Activated T-cell treated with anti-CD3 and anti-CD28 coated beads, Interleukin-2, amount 50 U/mL, for 72 hours (primary cell): ENCODE measurements at regions not wholly inside any gene's neighbourhood (a gene's known extent, or its start where the extent isn't known, plus 50 kb on each side); places are given as distances from the start of the nearest gene placed in this dataset.

Experiments used
- ATAC-seq, 2 donors: fragments of 150-1000 bp; cut with Tn5 transposase; replicated peaks in 1 of 2; 2 replicates each; pipeline ENCODE4 v1.10.0; 2021; ENCODE audit warnings: moderate library complexity in 2 of 2, mild to moderate bottlenecking in 1 of 2
- DNase-seq, 2 donors: peaks; one replicate each; pipeline ENCODE4 v3.0.0; 2021 to 2022; ENCODE audit warnings: mixed read lengths in 1 of 2
- H3K27ac Mint-ChIP-seq: one replicate; pipeline ENCODE4 v1.8.0; 2022; ENCODE audit warnings: mild to moderate bottlenecking, moderate library complexity, mixed read lengths
- H3K27me3 Mint-ChIP-seq: one replicate; pipeline ENCODE4 v1.8.0; 2022; ENCODE audit warnings: low read depth, mixed read lengths
- H3K36me3 Mint-ChIP-seq, 2 donors: one replicate each; pipeline ENCODE4 v1.8.0; 2022; ENCODE audit warnings: mixed read lengths in 2 of 2, mild to moderate bottlenecking in 1 of 2; ENCODE audit not compliant: insufficient read depth in 2 of 2
- H3K4me1 Mint-ChIP-seq: one replicate; pipeline ENCODE4 v1.8.0; 2022; ENCODE audit warnings: low read depth, mixed read lengths
- H3K4me3 Mint-ChIP-seq, 2 donors: one replicate each; pipeline ENCODE4 v1.8.0; 2022; ENCODE audit warnings: mild to moderate bottlenecking in 2 of 2, mixed read lengths in 2 of 2, moderate library complexity in 2 of 2
- H3K9me3 Mint-ChIP-seq, 2 donors: one replicate each; pipeline ENCODE4 v1.8.0; 2022; ENCODE audit warnings: mixed read lengths in 2 of 2

GRCh38 chr20:60905919-60906318 lies 346.1 kb upstream of the CDH4 start:
- H3K4me1 Mint-ChIP-seq, result no peaks in the 10 kb centered on the region
- H3K27ac Mint-ChIP-seq, result no peak overlapping the region
- DNase-seq (no peak), ATAC-seq (no peak)
- peaks cover 5 to 6% of the 10 kb centered on the region in 2 donors for H3K9me3 Mint-ChIP-seq
- peaks cover 0 to 5% of the 10 kb centered on the region in 2 donors for H3K36me3 Mint-ChIP-seq
- H3K4me3 Mint-ChIP-seq, result no peak overlapping the region
- H3K27me3 Mint-ChIP-seq, result no peaks in the 10 kb centered on the region

- ATAC-seq, result no peak
- Mint-ChIP-seq H3K4me3 (no peak overlapping the region), H3K9me3 (peaks cover 5 to 6% of the 10 kb centered on the region in 2 donors), H3K27ac (no peak overlapping the region), H3K27me3 (no peaks in the 10 kb centered on the region), H3K4me1 (no peaks in the 10 kb centered on the region), H3K36me3 (peaks cover 0 to 5% of the 10 kb centered on the region in 2 donors)
- DNase-seq, result no peak
Observed at GRCh38 chr20:60906555-60906954, 345.5 kb upstream of the CDH4 start.

GRCh38 chr20:60913298-60913697 lies 338.8 kb upstream of the CDH4 start:
- Mint-ChIP-seq H3K4me1 (no peaks in the 10 kb centered on the region), H3K4me3 (no peak overlapping the region), H3K36me3 (peaks cover 0 to 2% of the 10 kb centered on the region in 2 donors), H3K9me3 (peaks cover 6% of the 10 kb centered on the region in 2 donors), H3K27me3 (peaks cover 14% of the 10 kb centered on the region), H3K27ac (no peak overlapping the region)
- DNase-seq, result no peak
- ATAC-seq, result no peak

GRCh38 chr20:60921022-60921622 lies 330.9 kb upstream of the CDH4 start:
- ATAC-seq, result no peak
- Mint-ChIP-seq H3K4me3 (no peak overlapping the region), H3K27me3 (peaks cover 19% of the 10 kb centered on the region), H3K27ac (no peak overlapping the region), H3K4me1 (no peaks in the 10 kb centered on the region), H3K9me3 (peaks cover 0 to 3% of the 10 kb centered on the region in 2 donors), H3K36me3 (peaks cover 0 to 2% of the 10 kb centered on the region in 2 donors)
- no peak for DNase-seq

- Mint-ChIP-seq H3K4me1 (no peaks in the 10 kb centered on the region), H3K4me3 (no peak overlapping the region), H3K27ac (no peak overlapping the region), H3K9me3 (no peaks in the 10 kb centered on the region), H3K36me3 (no peaks in the 10 kb centered on the region), H3K27me3 (peaks cover 10% of the 10 kb centered on the region)
- ATAC-seq (no peak), DNase-seq (no peak)
Observed at GRCh38 chr20:60926831-60927230, 325.2 kb upstream of the CDH4 start.

- ATAC-seq, result no peak
- DNase-seq, result no peak
- no peaks in the 10 kb centered on the region for H3K36me3 Mint-ChIP-seq
- H3K9me3 Mint-ChIP-seq, result no peaks in the 10 kb centered on the region
- peaks cover 10% of the 10 kb centered on the region for H3K27me3 Mint-ChIP-seq
- no peaks in the 10 kb centered on the region for H3K4me1 Mint-ChIP-seq
- no peak overlapping the region for H3K27ac Mint-ChIP-seq
- H3K4me3 Mint-ChIP-seq, result no peak overlapping the region
Observed at GRCh38 chr20:60928341-60928740, 323.7 kb upstream of the CDH4 start.

- Mint-ChIP-seq H3K4me3 (no peak overlapping the region), H3K27me3 (peaks cover 10% of the 10 kb centered on the region), H3K4me1 (no peaks in the 10 kb centered on the region), H3K9me3 (no peaks in the 10 kb centered on the region), H3K36me3 (no peaks in the 10 kb centered on the region), H3K27ac (no peak overlapping the region)
- DNase-seq (no peak), ATAC-seq (no peak)
Observed at GRCh38 chr20:60930023-60930790, 321.9 kb upstream of the CDH4 start.

- Mint-ChIP-seq H3K27ac (no peak overlapping the region), H3K36me3 (no peaks in the 10 kb centered on the region), H3K9me3 (no peaks in the 10 kb centered on the region), H3K27me3 (peaks cover 10% of the 10 kb centered on the region), H3K4me3 (no peak overlapping the region), H3K4me1 (no peaks in the 10 kb centered on the region)
- ATAC-seq (no peak), DNase-seq (no peak)
Observed at GRCh38 chr20:60931696-60932095, 320.4 kb upstream of the CDH4 start.

GRCh38 chr20:60934724-60935123 lies 317.3 kb upstream of the CDH4 start:
- H3K4me3 Mint-ChIP-seq, result no peak overlapping the region
- no peaks in the 10 kb centered on the region for H3K27me3 Mint-ChIP-seq
- H3K9me3 Mint-ChIP-seq, result no peaks in the 10 kb centered on the region
- no peak for ATAC-seq
- no peaks in the 10 kb centered on the region for H3K36me3 Mint-ChIP-seq
- no peak overlapping the region for H3K27ac Mint-ChIP-seq
- DNase-seq, result no peak
- H3K4me1 Mint-ChIP-seq, result no peaks in the 10 kb centered on the region

- no peaks in the 10 kb centered on the region for H3K27me3 Mint-ChIP-seq
- no peak overlapping the region for H3K27ac Mint-ChIP-seq
- no peaks in the 10 kb centered on the region for H3K36me3 Mint-ChIP-seq
- no peak for DNase-seq
- H3K9me3 Mint-ChIP-seq, result no peaks in the 10 kb centered on the region
- no peak for ATAC-seq
- H3K4me3 Mint-ChIP-seq, result no peak overlapping the region
- no peaks in the 10 kb centered on the region for H3K4me1 Mint-ChIP-seq
Observed at GRCh38 chr20:60935971-60936370, 316.1 kb upstream of the CDH4 start.

- H3K4me1 Mint-ChIP-seq, result no peaks in the 10 kb centered on the region
- no peaks in the 10 kb centered on the region for H3K27me3 Mint-ChIP-seq
- DNase-seq (no peak), ATAC-seq (no peak)
- H3K4me3 Mint-ChIP-seq, result no peak overlapping the region
- no peaks in the 10 kb centered on the region for H3K36me3 Mint-ChIP-seq
- H3K27ac Mint-ChIP-seq, result no peak overlapping the region
- H3K9me3 Mint-ChIP-seq, result no peaks in the 10 kb centered on the region
Observed at GRCh38 chr20:60937585-60937984, 314.5 kb upstream of the CDH4 start.

- H3K9me3 Mint-ChIP-seq, result peaks cover 0 to 1% of the 10 kb centered on the region in 2 donors
- H3K4me1 Mint-ChIP-seq, result no peaks in the 10 kb centered on the region
Observed at GRCh38 chr20:60941379-60941778, 310.7 kb upstream of the CDH4 start.

GRCh38 chr20:60947819-60948218 lies 304.2 kb upstream of the CDH4 start:
- peaks cover 0 to 4% of the 10 kb centered on the region in 2 donors for H3K9me3 Mint-ChIP-seq

More at GRCh38 chr20:60941379-60941778, 310.7 kb upstream of the CDH4 start:
- ATAC-seq, result no peak
- no peak for DNase-seq
- Mint-ChIP-seq H3K27me3 (no peaks in the 10 kb centered on the region), H3K36me3 (no peaks in the 10 kb centered on the region), H3K27ac (no peak overlapping the region), H3K4me3 (no peak overlapping the region)

GRCh38 chr20:60948224-60948623 lies 303.8 kb upstream of the CDH4 start:
- Mint-ChIP-seq H3K27me3 (peaks cover 6% of the 10 kb centered on the region), H3K36me3 (peaks cover 0 to 2% of the 10 kb centered on the region in 2 donors)
- DNase-seq, result no peak

More at GRCh38 chr20:60947819-60948218, 304.2 kb upstream of the CDH4 start:
- Mint-ChIP-seq H3K4me1 (no peaks in the 10 kb centered on the region), H3K4me3 (no peak overlapping the region), H3K27ac (no peak overlapping the region), H3K27me3 (peaks cover 6% of the 10 kb centered on the region), H3K36me3 (peaks cover 0 to 2% of the 10 kb centered on the region in 2 donors)
- DNase-seq, result no peak
- ATAC-seq, result no peak

More at GRCh38 chr20:60948224-60948623, 303.8 kb upstream of the CDH4 start:
- no peaks in the 10 kb centered on the region for H3K4me1 Mint-ChIP-seq
- no peak for ATAC-seq
- no peak overlapping the region for H3K4me3 Mint-ChIP-seq
- peaks cover 0 to 4% of the 10 kb centered on the region in 2 donors for H3K9me3 Mint-ChIP-seq
- no peak overlapping the region for H3K27ac Mint-ChIP-seq
